IMR-90 (cell line): ENCODE measurements at regions not wholly inside any gene's neighbourhood (a gene's known extent, or its start where the extent isn't known, plus 50 kb on each side); places are given as distances from the start of the nearest gene placed in this dataset.

Experiments used
- ATAC-seq: fragments of 200-7000 bp; cut with Tn5 transposase; 2 replicates; pipeline ENCODE4 v1.9.1; 2020; ENCODE audit warnings: low read depth, mild to moderate bottlenecking, moderate library complexity
- BruUV-seq: library from RNA; stranded (reverse); fragments of 400-500 nt; replicated peaks from 2 replicates; lab custom pipeline; 2021; lab: Mats Ljungman, UMichigan
- CTCF ChIA-PET: fragments of 300-600 bp; formaldehyde crosslinking; extraction: SDS; loops from one replicate; lab custom pipeline; 2021; ENCODE audit warnings: antibody characterized with exemption; lab: Yijun Ruan, JAX
- POLR2A ChIA-PET: fragments of 300-600 bp; sonication (Branson Sonifier 250); formaldehyde crosslinking; loops from one replicate; lab custom pipeline; 2022; ENCODE audit warnings: antibody characterized with exemption; ENCODE audit not compliant: unreplicated experiment; lab: Charles Lee
- DNase-seq: peaks from one replicate; pipeline ENCODE4 v3.0.0; 2013
- H2AFZ ChIP-seq: replicated peaks from 2 replicates; pipeline ENCODE3; 2013; ENCODE audit warnings: low read length, mild to moderate bottlenecking; ENCODE audit not compliant: poor library complexity
- H2AK5ac ChIP-seq: 2 replicates; pipeline ENCODE4 v1.6.1; 2013; ENCODE audit warnings: low read depth, low read length, inconsistent platforms
- H2AK9ac ChIP-seq: replicated peaks from 2 replicates; pipeline ENCODE3; 2013; ENCODE audit warnings: mild to moderate bottlenecking, low read depth, low read length, moderate library complexity; ENCODE audit not compliant: poor library complexity
- H2BK120ac ChIP-seq: 2 replicates; pipeline ENCODE4 v1.6.1; 2013; ENCODE audit warnings: low read depth, low read length, inconsistent platforms
- H2BK15ac ChIP-seq: 3 replicates; pipeline ENCODE4 v1.6.1; 2013; ENCODE audit warnings: low read depth, low read length, inconsistent platforms
- H2BK20ac ChIP-seq: 2 replicates; pipeline ENCODE4 v1.6.1; 2013; ENCODE audit warnings: low read depth, mild to moderate bottlenecking, inconsistent platforms, low read length, moderate library complexity
- H2BK5ac ChIP-seq: 2 replicates; pipeline ENCODE4 v1.6.1; 2013; ENCODE audit warnings: mild to moderate bottlenecking, low read depth, low read length, inconsistent platforms; ENCODE audit not compliant: poor library complexity, severe bottlenecking
- H3K14ac ChIP-seq: replicated peaks from 2 replicates; pipeline ENCODE4 v1.6.1; 2013; ENCODE audit warnings: low read depth, low read length, inconsistent platforms
- H3K18ac ChIP-seq: 2 replicates; pipeline ENCODE4 v1.6.1; 2013; ENCODE audit warnings: low read depth, low read length, control low read depth
- H3K23ac ChIP-seq: 2 replicates; pipeline ENCODE4 v1.6.1; 2013; ENCODE audit warnings: low read depth, low read length, inconsistent platforms
- H3K27ac ChIP-seq: 2 replicates; pipeline ENCODE4 v1.5.1; 2013; ENCODE audit warnings: mild to moderate bottlenecking, control low read depth, low read length; ENCODE audit not compliant: insufficient read depth
- H3K27me3 ChIP-seq: 2 replicates; pipeline ENCODE4 v1.6.1; 2013; ENCODE audit warnings: low read length; ENCODE audit not compliant: control insufficient read depth, insufficient read depth
- H3K36me3 ChIP-seq: 2 replicates; pipeline ENCODE4 v1.6.1; 2013; ENCODE audit warnings: low read length, mixed read lengths; ENCODE audit not compliant: control insufficient read depth, insufficient read depth
- H3K4ac ChIP-seq: 2 replicates; pipeline ENCODE4 v1.6.1; 2013; ENCODE audit warnings: low read depth, low read length, inconsistent platforms
- H3K4me1 ChIP-seq: 2 replicates; pipeline ENCODE4 v1.6.1; 2013; ENCODE audit warnings: low read length, mixed read lengths; ENCODE audit not compliant: control insufficient read depth, insufficient read depth
- H3K4me2 ChIP-seq: 2 replicates; pipeline ENCODE4 v1.6.1; 2013; ENCODE audit warnings: low read depth, mild to moderate bottlenecking, control low read depth, low read length, moderate library complexity
- H3K4me3 ChIP-seq: 2 replicates; pipeline ENCODE4 v1.5.1; 2013; ENCODE audit warnings: low read depth, mild to moderate bottlenecking, control low read depth, low read length, moderate library complexity; ENCODE audit not compliant: insufficient read depth
- H3K56ac ChIP-seq: 2 replicates; pipeline ENCODE4 v1.6.1; 2013; ENCODE audit warnings: low read length, inconsistent platforms; ENCODE audit not compliant: insufficient read depth; ENCODE audit errors: extremely low read depth
- H3K79me1 ChIP-seq, 2 experiments: 2 replicates each; pipeline ENCODE4 v1.6.1; 2013; ENCODE audit warnings: low read length in 2 of 2, inconsistent platforms in 1 of 2, low read depth in 1 of 2
- H3K9ac ChIP-seq: 2 replicates; pipeline ENCODE4 v1.6.1; 2013; ENCODE audit warnings: low read depth, low read length, control low read depth
- H3K9me1 ChIP-seq: 2 replicates; pipeline ENCODE4 v1.6.1; 2013; ENCODE audit warnings: low read length, inconsistent platforms; ENCODE audit not compliant: insufficient read depth
- H3K9me3 ChIP-seq: 2 replicates; pipeline ENCODE4 v1.6.1; 2013; ENCODE audit warnings: low read length; ENCODE audit not compliant: control insufficient read depth, insufficient read depth
- H4K20me1 ChIP-seq: 2 replicates; pipeline ENCODE4 v1.6.1; 2013; ENCODE audit warnings: low read length, inconsistent platforms; ENCODE audit not compliant: insufficient read depth
- H4K5ac ChIP-seq: 2 replicates; pipeline ENCODE4 v1.6.1; 2013; ENCODE audit warnings: mild to moderate bottlenecking, low read depth, low read length, control low read depth
- H4K8ac ChIP-seq, 2 experiments: 2 replicates each; pipeline ENCODE4 v1.6.1; 2013; ENCODE audit warnings: low read depth in 2 of 2, low read length in 2 of 2, control low read depth in 1 of 2, inconsistent platforms in 1 of 2
- H4K91ac ChIP-seq: 2 replicates; pipeline ENCODE4 v1.6.1; 2013; ENCODE audit warnings: low read depth, low read length, inconsistent platforms; ENCODE audit not compliant: insufficient read depth
- BHLHE40 ChIP-seq: fragments of 150-350 bp; IDR thresholded peaks from 2 replicates; pipeline ENCODE4 v1.6.1; 2016; ENCODE audit warnings: mild to moderate bottlenecking, low read depth, low read length
- CEBPB ChIP-seq: IDR thresholded peaks from 2 replicates; pipeline ENCODE4 v1.6.1; 2012; ENCODE audit warnings: low read depth, low read length, improper control_type of control experiment
- CHD1 ChIP-seq: IDR thresholded peaks from 2 replicates; pipeline ENCODE4 v1.6.1; 2012; ENCODE audit warnings: low read depth, low read length, improper control_type of control experiment
- ELK1 ChIP-seq: fragments of 150-350 bp; IDR thresholded peaks from 2 replicates; pipeline ENCODE4 v1.6.1; 2016; ENCODE audit warnings: low read depth, mild to moderate bottlenecking, low read length, moderate library complexity, borderline replicate concordance
- FOS ChIP-seq: fragments of 150-350 bp; IDR thresholded peaks from 2 replicates; pipeline ENCODE4 v1.6.1; 2016; ENCODE audit warnings: low read depth, low read length
- MAFK ChIP-seq: IDR thresholded peaks from 2 replicates; pipeline ENCODE4 v1.6.1; 2012; ENCODE audit warnings: low read depth, low read length, improper control_type of control experiment
- MAZ ChIP-seq: IDR thresholded peaks from 2 replicates; pipeline ENCODE4 v1.6.1; 2012; ENCODE audit warnings: low read depth, mild to moderate bottlenecking, low read length, improper control_type of control experiment, moderate library complexity, borderline replicate concordance
- MXI1 ChIP-seq: IDR thresholded peaks from 2 replicates; pipeline ENCODE4 v1.6.1; 2012; ENCODE audit warnings: low read depth, mild to moderate bottlenecking, low read length, moderate library complexity, borderline replicate concordance
- NFE2L2 ChIP-seq: fragments of 150-350 bp; IDR thresholded peaks from 2 replicates; pipeline ENCODE4 v1.6.1; 2016; ENCODE audit warnings: low read depth, mild to moderate bottlenecking, low read length
- POLR2A ChIP-seq: IDR thresholded peaks from 2 replicates; pipeline ENCODE4 v1.6.1; 2012; ENCODE audit warnings: mild to moderate bottlenecking, low read depth, low read length
- RAD21 ChIP-seq: IDR thresholded peaks from 2 replicates; pipeline ENCODE4 v1.6.1; 2012; ENCODE audit warnings: low read length, improper control_type of control experiment
- RCOR1 ChIP-seq: IDR thresholded peaks from 2 replicates; pipeline ENCODE4 v1.6.1; 2012; ENCODE audit warnings: mild to moderate bottlenecking, low read length, improper control_type of control experiment; ENCODE audit not compliant: insufficient replicate concordance
- RFX5 ChIP-seq: IDR thresholded peaks from 2 replicates; pipeline ENCODE4 v1.8.0; 2012; ENCODE audit warnings: low read depth, mild to moderate bottlenecking, low read length, moderate library complexity
- SMC3 ChIP-seq: fragments of 150-350 bp; IDR thresholded peaks from 2 replicates; pipeline ENCODE4 v1.6.1; 2016; ENCODE audit warnings: low read depth, mild to moderate bottlenecking, antibody characterized with exemption, low read length, moderate library complexity
- USF2 ChIP-seq: fragments of 150-350 bp; IDR thresholded peaks from 2 replicates; pipeline ENCODE4 v1.6.1; 2017; ENCODE audit warnings: mild to moderate bottlenecking, antibody characterized with exemption, low read length, low read depth
- dilution Hi-C: fragments of 300-500 bp; cut with HindIII; formaldehyde crosslinking; loops from one replicate; pipeline ENCODE4 v1.14.3; 2018; ENCODE audit warnings: low sequenced_read_pairs; ENCODE audit not compliant: unreplicated experiment
- in situ Hi-C: fragments of 300-500 bp; cut with MboI; formaldehyde crosslinking; loops from 3 replicates; pipeline ENCODE4 v1.14.3; 2019; ENCODE audit warnings: low sequenced_read_pairs, inconsistent platforms, mixed read lengths
- intact Hi-C: fragments of 100-400 bp; cut with micrococcal nuclease; formaldehyde crosslinking; loops from 2 replicates; pipeline ENCODE4 v1.10.0; 2022
- TF ChIP-seq, protein P1 (sequence below): conservative IDR thresholded peaks from 2 replicates; pipeline ENCODE4 v1.5.1; 2012; ENCODE audit warnings: mild to moderate bottlenecking, low read depth, low read length, improper control_type of control experiment

- Histone ChIP-seq H2AK5ac (no peak overlapping the region), H3K9ac (no peak overlapping the region), H2BK5ac (no peak overlapping the region), H4K91ac (no peak overlapping the region), H3K9me3 (no peaks in the 10 kb centered on the region), H3K4me3 (no peak overlapping the region), H4K8ac (no peak overlapping the region), H4K5ac (no peak overlapping the region), H3K9me1 (no peaks in the 10 kb centered on the region), H3K4me1 (no peaks in the 10 kb centered on the region), H2BK20ac (no peak overlapping the region), H3K27me3 (no peaks in the 10 kb centered on the region), H4K20me1 (no peaks in the 10 kb centered on the region), H3K79me1 (no peaks in the 10 kb centered on the region), H2BK15ac (no peak overlapping the region), H2AFZ (no peak overlapping the region), H2AK9ac (no peak overlapping the region), H3K56ac (no peak overlapping the region), H3K27ac (no peak overlapping the region), H3K14ac (no peak overlapping the region), H3K4ac (no peak overlapping the region), H3K36me3 (no peaks in the 10 kb centered on the region), H3K18ac (no peak overlapping the region), H2BK120ac (no peak overlapping the region), H3K23ac (no peak overlapping the region), H3K4me2 (no peak overlapping the region)
- no peak for TF ChIP-seq MXI1
- TF ChIP-seq FOS: no peak
- no peak for TF ChIP-seq RFX5
- TF ChIP-seq, protein P1, sequence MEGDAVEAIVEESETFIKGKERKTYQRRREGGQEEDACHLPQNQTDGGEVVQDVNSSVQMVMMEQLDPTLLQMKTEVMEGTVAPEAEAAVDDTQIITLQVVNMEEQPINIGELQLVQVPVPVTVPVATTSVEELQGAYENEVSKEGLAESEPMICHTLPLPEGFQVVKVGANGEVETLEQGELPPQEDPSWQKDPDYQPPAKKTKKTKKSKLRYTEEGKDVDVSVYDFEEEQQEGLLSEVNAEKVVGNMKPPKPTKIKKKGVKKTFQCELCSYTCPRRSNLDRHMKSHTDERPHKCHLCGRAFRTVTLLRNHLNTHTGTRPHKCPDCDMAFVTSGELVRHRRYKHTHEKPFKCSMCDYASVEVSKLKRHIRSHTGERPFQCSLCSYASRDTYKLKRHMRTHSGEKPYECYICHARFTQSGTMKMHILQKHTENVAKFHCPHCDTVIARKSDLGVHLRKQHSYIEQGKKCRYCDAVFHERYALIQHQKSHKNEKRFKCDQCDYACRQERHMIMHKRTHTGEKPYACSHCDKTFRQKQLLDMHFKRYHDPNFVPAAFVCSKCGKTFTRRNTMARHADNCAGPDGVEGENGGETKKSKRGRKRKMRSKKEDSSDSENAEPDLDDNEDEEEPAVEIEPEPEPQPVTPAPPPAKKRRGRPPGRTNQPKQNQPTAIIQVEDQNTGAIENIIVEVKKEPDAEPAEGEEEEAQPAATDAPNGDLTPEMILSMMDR: no peak
- TF ChIP-seq CHD1: no peak
- TF ChIP-seq POLR2A: no peak
- no peak for TF ChIP-seq CEBPB
- TF ChIP-seq RCOR1: no peak
- no peak for TF ChIP-seq USF2
- no peak for TF ChIP-seq MAZ
- TF ChIP-seq RAD21: no peak
- no peak for TF ChIP-seq SMC3
- no peak for TF ChIP-seq NFE2L2
- no peak for TF ChIP-seq ELK1
- no peak for TF ChIP-seq MAFK
- TF ChIP-seq BHLHE40: no peak
- intact Hi-C loops: no loop called here
- ChIA-PET CTCF (no interaction called here), POLR2A (no interaction called here)
- dilution Hi-C loops: no loop called here
- in situ Hi-C loops: no loop called here
- ATAC-seq (no peak), DNase-seq (no peak)
- BruUV-seq: no TSS peak
Measured at GRCh38 chr6:55968926-55969325, 93.5 kb upstream of the BMP5 start.
